Endothelial cell (in vitro differentiated cells): ENCODE measurements at regions not wholly inside any gene's neighbourhood (a gene's known extent, or its start where the extent isn't known, plus 50 kb on each side); places are given as distances from the start of the nearest gene placed in this dataset.

ENCODE experiments used
- DNase-seq: peaks from one replicate; pipeline ENCODE4 v3.0.0; 2021; ENCODE audit warnings: low spot score
- H3K27ac Mint-ChIP-seq: one replicate; pipeline ENCODE4 v1.8.0; 2021; ENCODE audit warnings: mixed read lengths, inconsistent platforms; ENCODE audit not compliant: unreplicated experiment
- H3K27me3 Mint-ChIP-seq: one replicate; pipeline ENCODE4 v1.8.0; 2021; ENCODE audit warnings: mild to moderate bottlenecking, moderate library complexity, mixed read lengths, inconsistent platforms; ENCODE audit not compliant: unreplicated experiment
- H3K36me3 Mint-ChIP-seq: one replicate; pipeline ENCODE4 v1.8.0; 2021; ENCODE audit warnings: mild to moderate bottlenecking, low read depth, mixed read lengths, inconsistent platforms; ENCODE audit not compliant: unreplicated experiment
- H3K4me1 Mint-ChIP-seq: one replicate; pipeline ENCODE4 v1.8.0; 2021; ENCODE audit warnings: mild to moderate bottlenecking, mixed read lengths, inconsistent platforms; ENCODE audit not compliant: unreplicated experiment
- H3K4me3 Mint-ChIP-seq: one replicate; pipeline ENCODE4 v1.8.0; 2021; ENCODE audit warnings: mild to moderate bottlenecking, mixed read lengths, inconsistent platforms; ENCODE audit not compliant: unreplicated experiment
- H3K9me3 Mint-ChIP-seq: one replicate; pipeline ENCODE4 v1.8.0; 2021; ENCODE audit warnings: mixed read lengths, inconsistent platforms; ENCODE audit not compliant: unreplicated experiment
- TF ChIP-seq, protein P1 (sequence below): fragments of 200-600 bp; sonication (generic); IDR thresholded peaks from one replicate; pipeline ENCODE4 v1.5.0; 2021; ENCODE audit warnings: antibody characterized with exemption; ENCODE audit not compliant: unreplicated experiment

GRCh38 chr6:8860671-8861070, 425.3 kb upstream of the SLC35B3 start:
- H3K4me1 Mint-ChIP-seq, result no peaks in the 10 kb centered on the region
- no peaks in the 10 kb centered on the region for H3K27me3 Mint-ChIP-seq
- H3K4me3 Mint-ChIP-seq, result no peak overlapping the region
- no peaks in the 10 kb centered on the region for H3K36me3 Mint-ChIP-seq
- no peak for DNase-seq
- H3K9me3 Mint-ChIP-seq, result no peaks in the 10 kb centered on the region
- TF ChIP-seq, protein P1, sequence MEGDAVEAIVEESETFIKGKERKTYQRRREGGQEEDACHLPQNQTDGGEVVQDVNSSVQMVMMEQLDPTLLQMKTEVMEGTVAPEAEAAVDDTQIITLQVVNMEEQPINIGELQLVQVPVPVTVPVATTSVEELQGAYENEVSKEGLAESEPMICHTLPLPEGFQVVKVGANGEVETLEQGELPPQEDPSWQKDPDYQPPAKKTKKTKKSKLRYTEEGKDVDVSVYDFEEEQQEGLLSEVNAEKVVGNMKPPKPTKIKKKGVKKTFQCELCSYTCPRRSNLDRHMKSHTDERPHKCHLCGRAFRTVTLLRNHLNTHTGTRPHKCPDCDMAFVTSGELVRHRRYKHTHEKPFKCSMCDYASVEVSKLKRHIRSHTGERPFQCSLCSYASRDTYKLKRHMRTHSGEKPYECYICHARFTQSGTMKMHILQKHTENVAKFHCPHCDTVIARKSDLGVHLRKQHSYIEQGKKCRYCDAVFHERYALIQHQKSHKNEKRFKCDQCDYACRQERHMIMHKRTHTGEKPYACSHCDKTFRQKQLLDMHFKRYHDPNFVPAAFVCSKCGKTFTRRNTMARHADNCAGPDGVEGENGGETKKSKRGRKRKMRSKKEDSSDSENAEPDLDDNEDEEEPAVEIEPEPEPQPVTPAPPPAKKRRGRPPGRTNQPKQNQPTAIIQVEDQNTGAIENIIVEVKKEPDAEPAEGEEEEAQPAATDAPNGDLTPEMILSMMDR, result no peak
- H3K27ac Mint-ChIP-seq, result no peak overlapping the region

DNA sequence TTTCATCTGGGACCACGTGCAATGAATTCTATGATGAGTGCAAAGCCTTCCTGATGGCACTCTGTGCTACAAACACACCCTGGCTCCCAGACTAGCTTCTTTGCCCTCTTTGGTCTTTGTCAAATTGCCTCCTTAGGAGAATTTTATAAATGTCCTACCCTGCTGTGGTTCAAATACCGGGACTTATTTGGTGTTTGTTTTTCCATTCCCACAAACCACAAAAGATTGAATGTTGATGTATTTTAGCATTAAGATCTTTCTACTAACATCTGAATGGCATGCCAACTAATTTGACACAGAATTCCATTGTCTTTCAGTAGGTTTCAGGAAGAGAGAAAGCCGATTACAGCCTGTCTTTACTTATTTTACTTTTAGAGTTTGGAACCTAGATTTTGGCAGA, 424.2 kb upstream of the SLC35B3 start:
- DNase-seq, result no peak
- no peaks in the 10 kb centered on the region for H3K27me3 Mint-ChIP-seq
- H3K4me1 Mint-ChIP-seq, result no peaks in the 10 kb centered on the region
- H3K4me3 Mint-ChIP-seq, result no peak overlapping the region
- TF ChIP-seq, protein P1, result no peak
- H3K9me3 Mint-ChIP-seq, result no peaks in the 10 kb centered on the region
- H3K27ac Mint-ChIP-seq, result no peak overlapping the region
- no peaks in the 10 kb centered on the region for H3K36me3 Mint-ChIP-seq

DNA sequence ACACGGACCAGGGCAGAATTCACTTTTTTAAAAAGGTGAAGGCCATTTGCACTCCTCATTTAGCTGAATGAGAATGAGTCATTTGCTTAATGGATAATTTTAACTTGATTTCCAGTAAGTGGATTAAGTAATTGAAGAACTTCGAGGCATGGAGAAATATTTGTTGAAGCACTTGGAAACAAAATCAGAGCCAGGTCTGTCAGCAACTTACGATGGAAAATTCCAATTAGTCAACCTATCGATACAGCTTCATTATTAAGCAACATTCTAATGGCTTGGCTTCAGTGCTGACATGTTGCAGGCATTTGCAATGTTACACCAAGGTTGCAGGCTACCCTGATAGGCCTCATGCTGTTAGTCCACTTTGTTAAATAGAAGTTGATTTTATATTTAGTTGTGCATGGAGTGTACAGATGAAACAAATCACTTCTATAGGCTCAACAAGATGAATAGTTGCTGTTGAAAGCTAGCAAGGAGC, 423.5 kb upstream of the SLC35B3 start:
- DNase-seq, result no peak
- no peaks in the 10 kb centered on the region for H3K36me3 Mint-ChIP-seq
- TF ChIP-seq, protein P1, result no peak
- peaks cover 1% of the 10 kb centered on the region for H3K27me3 Mint-ChIP-seq
- peaks cover 4% of the 10 kb centered on the region for H3K4me1 Mint-ChIP-seq
- no peaks in the 10 kb centered on the region for H3K9me3 Mint-ChIP-seq
- H3K27ac Mint-ChIP-seq, result no peak overlapping the region
- H3K4me3 Mint-ChIP-seq, result no peak overlapping the region

- TF ChIP-seq, protein P1, result no peak
- Mint-ChIP-seq H3K36me3 (no peaks in the 10 kb centered on the region), H3K4me1 (peaks cover 9% of the 10 kb centered on the region), H3K27ac (no peak overlapping the region), H3K4me3 (no peak overlapping the region), H3K9me3 (no peaks in the 10 kb centered on the region), H3K27me3 (peaks cover 1% of the 10 kb centered on the region)
- no peak for DNase-seq
Observed at GRCh38 chr6:8857160-8857559, 421.8 kb upstream of the SLC35B3 start.

GRCh38 chr6:8855411-8855810, 420.1 kb upstream of the SLC35B3 start:
- TF ChIP-seq, protein P1, result no peak
- H3K27me3 Mint-ChIP-seq, result peaks cover 1% of the 10 kb centered on the region
- H3K9me3 Mint-ChIP-seq, result no peaks in the 10 kb centered on the region
- no peak for DNase-seq
- H3K4me3 Mint-ChIP-seq, result no peak overlapping the region
- peaks cover 9% of the 10 kb centered on the region for H3K4me1 Mint-ChIP-seq
- H3K27ac Mint-ChIP-seq, result no peak overlapping the region
- no peaks in the 10 kb centered on the region for H3K36me3 Mint-ChIP-seq
